ENCODE measurements at regions not wholly inside any gene's neighbourhood (a gene's known extent, or its start where the extent isn't known, plus 50 kb on each side); places are given as distances from the start of the nearest gene placed in this dataset.

- ATAC-seq (ENCODE audit: low FRiP score) (no peak), DNase-seq (ENCODE audit: low spot score) (no peak)
- no peak for TF ChIP-seq CTCF (IDR thresholded peaks at IDR 0.05)
Measured at GRCh38 chr4:31100536-31100935, 380.4 kb downstream of the PCDH7 start.

- DNase-seq (ENCODE audit: low spot score) (no peak), ATAC-seq (ENCODE audit: low FRiP score) (no peak)
- TF ChIP-seq CTCF (IDR thresholded peaks at IDR 0.05): no peak
Measured at GRCh38 chr4:31104043-31104442, 383.9 kb downstream of the PCDH7 start.

GRCh38 chr4:31104577-31104976 is 384.4 kb downstream of the PCDH7 start:
- DNase-seq (ENCODE audit: low spot score) (no peak), ATAC-seq (ENCODE audit: low FRiP score) (no peak)
- no peak for TF ChIP-seq CTCF (IDR thresholded peaks at IDR 0.05)

GRCh38 chr4:31106419-31106818 is 386.2 kb downstream of the PCDH7 start:
- TF ChIP-seq CTCF (IDR thresholded peaks at IDR 0.05): no peak
- no peak for DNase-seq (ENCODE audit: low spot score)
- no peak for ATAC-seq (ENCODE audit: low FRiP score)

- TF ChIP-seq CTCF (IDR thresholded peaks at IDR 0.05): no peak
- ATAC-seq (ENCODE audit: low FRiP score) (peak; percentile 84), DNase-seq (ENCODE audit: low spot score) (no peak)
Measured at GRCh38 chr4:31107362-31107761, 387.2 kb downstream of the PCDH7 start.

GRCh38 chr4:31108762-31109161 is 388.6 kb downstream of the PCDH7 start:
- no peak for DNase-seq (ENCODE audit: low spot score)
- no peak for TF ChIP-seq CTCF (IDR thresholded peaks at IDR 0.05)
- ATAC-seq (ENCODE audit: low FRiP score): no peak

GRCh38 chr4:31111790-31112189 is 391.6 kb downstream of the PCDH7 start:
- TF ChIP-seq CTCF (IDR thresholded peaks at IDR 0.05): no peak
- DNase-seq (ENCODE audit: low spot score) (no peak), ATAC-seq (ENCODE audit: low FRiP score) (no peak)

All from omental fat pad (tissue), 3 donors.